ENCODE measurements at regions not wholly inside any gene's neighbourhood (a gene's known extent, or its start where the extent isn't known, plus 50 kb on each side); places are given as distances from the start of the nearest gene placed in this dataset.

GRCh38 chr5:155960177-155960576 lies 366.8 kb upstream of the SGCD start:
- no peaks in the 10 kb centered on the region for H3K27me3 ChIP-seq
- intact Hi-C loops (cut with DNase I; ENCODE audit: low total_unique reads): no loop called here
- TF ChIP-seq POLR2A (IDR thresholded peaks at IDR 0.05) (no peak), CTCF (IDR thresholded peaks at IDR 0.05) (no peak), POLR2AphosphoS5 (IDR thresholded peaks at IDR 0.05) (no peak)
- H3K9me3 ChIP-seq: no peaks in the 10 kb centered on the region
- no peak for DNase-seq (ENCODE audit: low spot score in 2 of 2)
- H3K36me3 ChIP-seq: no peaks in the 10 kb centered on the region
- H3K4me3 ChIP-seq: no peak overlapping the region
- H3K4me1 ChIP-seq: no peaks in the 10 kb centered on the region
- no peak overlapping the region for H3K27ac ChIP-seq

- no peak for DNase-seq (ENCODE audit: low spot score in 2 of 2)
- H3K27me3 ChIP-seq: no peaks in the 10 kb centered on the region
- peaks cover 0 to 6% of the 10 kb centered on the region in 2 donors for H3K9me3 ChIP-seq
- H3K4me1 ChIP-seq: no peaks in the 10 kb centered on the region
- H3K36me3 ChIP-seq: no peaks in the 10 kb centered on the region
- H3K4me3 ChIP-seq: no peak overlapping the region
- TF ChIP-seq POLR2A (IDR thresholded peaks at IDR 0.05) (no peak), POLR2AphosphoS5 (IDR thresholded peaks at IDR 0.05) (no peak), CTCF (IDR thresholded peaks at IDR 0.05) (no peak)
- no peak overlapping the region for H3K27ac ChIP-seq
- intact Hi-C loops (cut with DNase I; ENCODE audit: low total_unique reads): no loop called here
These were observed 357.4 kb upstream of the SGCD start for GRCh38 chr5:155969537-155969936.

- no peaks in the 10 kb centered on the region for H3K9me3 ChIP-seq
- no peaks in the 10 kb centered on the region for H3K36me3 ChIP-seq
- intact Hi-C loops (cut with DNase I; ENCODE audit: low total_unique reads): no loop called here
- no peak overlapping the region for H3K27ac ChIP-seq
- no peak for TF ChIP-seq POLR2AphosphoS5 (IDR thresholded peaks at IDR 0.05)
- TF ChIP-seq POLR2A (IDR thresholded peaks at IDR 0.05): no peak
- no peak for TF ChIP-seq CTCF (IDR thresholded peaks at IDR 0.05)
- no peak overlapping the region for H3K4me3 ChIP-seq
- H3K27me3 ChIP-seq: no peaks in the 10 kb centered on the region
- DNase-seq (ENCODE audit: low spot score in 2 of 2): no peak
- H3K4me1 ChIP-seq: no peaks in the 10 kb centered on the region
These were observed 352.6 kb upstream of the SGCD start for GRCh38 chr5:155974369-155974768.

GRCh38 chr5:155978850-155979249 lies 348.1 kb upstream of the SGCD start:
- Histone ChIP-seq H3K27me3 (no peaks in the 10 kb centered on the region), H3K36me3 (no peaks in the 10 kb centered on the region), H3K4me1 (no peaks in the 10 kb centered on the region), H3K9me3 (no peaks in the 10 kb centered on the region), H3K4me3 (no peak overlapping the region), H3K27ac (no peak overlapping the region)
- TF ChIP-seq CTCF (IDR thresholded peaks at IDR 0.05) (no peak), POLR2A (IDR thresholded peaks at IDR 0.05) (no peak), POLR2AphosphoS5 (IDR thresholded peaks at IDR 0.05) (no peak)
- no peak for DNase-seq (ENCODE audit: low spot score in 2 of 2)
- intact Hi-C loops (cut with DNase I; ENCODE audit: low total_unique reads): no loop called here

DNA sequence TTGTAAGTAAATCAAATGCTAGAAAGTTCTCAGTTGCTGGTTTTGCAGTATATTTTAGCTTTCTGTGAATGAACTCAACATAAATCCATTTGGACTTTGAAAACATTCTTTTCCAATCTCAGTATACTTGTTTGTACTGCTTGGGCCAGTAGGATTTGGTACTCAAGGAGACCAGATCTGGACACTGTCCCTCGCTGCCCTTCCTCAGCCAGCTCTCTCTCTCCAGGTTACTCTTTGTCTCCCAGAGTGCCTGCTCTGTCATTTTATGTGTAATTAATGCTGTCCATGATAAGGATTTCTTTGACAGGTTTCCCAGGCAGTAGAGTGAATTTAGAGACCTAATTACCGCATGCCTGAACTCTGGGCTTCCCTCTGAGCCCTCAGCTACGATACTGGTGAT lies 344.6 kb upstream of the SGCD start:
- Histone ChIP-seq H3K4me3 (no peak overlapping the region), H3K27ac (no peak overlapping the region), H3K9me3 (no peaks in the 10 kb centered on the region), H3K36me3 (no peaks in the 10 kb centered on the region), H3K27me3 (no peaks in the 10 kb centered on the region), H3K4me1 (no peaks in the 10 kb centered on the region)
- intact Hi-C loops (cut with DNase I; ENCODE audit: low total_unique reads): no loop called here
- no peak for DNase-seq (ENCODE audit: low spot score in 2 of 2)
- no peak for TF ChIP-seq CTCF (IDR thresholded peaks at IDR 0.05)
- no peak for TF ChIP-seq POLR2AphosphoS5 (IDR thresholded peaks at IDR 0.05)
- TF ChIP-seq POLR2A (IDR thresholded peaks at IDR 0.05): no peak
